Astrocyte (in vitro differentiated cells and primary cell): ENCODE measurements at regions not wholly inside any gene's neighbourhood (a gene's known extent, or its start where the extent isn't known, plus 50 kb on each side); places are given as distances from the start of the nearest gene placed in this dataset.

Experiments
- DNase-seq: peaks from one replicate; pipeline ENCODE4 v3.0.0-alpha.2; 2010; ENCODE audit warnings: low read depth
- FAIRE-seq: peaks from 2 replicates; lab custom pipeline; 2011; peaks lifted over from hg19 to GRCh38; lab: Jason Lieb, UNC
- H2AFZ ChIP-seq: 2 replicates; pipeline ENCODE4 v1.6.0; 2012; ENCODE audit warnings: low read depth, low read length, inconsistent platforms
- H3K27ac ChIP-seq: 2 replicates; pipeline ENCODE4 v1.5.1; 2011; ENCODE audit warnings: low read depth, low read length, inconsistent platforms
- H3K27me3 ChIP-seq: 2 replicates; pipeline ENCODE4 v1.6.0; 2011; ENCODE audit warnings: low read length, inconsistent platforms; ENCODE audit not compliant: insufficient read depth
- H3K36me3 ChIP-seq: 2 replicates; pipeline ENCODE4 v1.5.1; 2011; ENCODE audit warnings: low read length, inconsistent platforms; ENCODE audit not compliant: insufficient read depth
- H3K4me1 ChIP-seq: 2 replicates; pipeline ENCODE4 v1.5.1; 2011; ENCODE audit warnings: low read length, inconsistent platforms; ENCODE audit not compliant: insufficient read depth
- H3K4me2 ChIP-seq: 2 replicates; pipeline ENCODE4 v1.6.0; 2012; ENCODE audit warnings: low read length, inconsistent platforms
- H3K4me3 ChIP-seq: 2 replicates; pipeline ENCODE4 v1.5.1; 2011; ENCODE audit warnings: low read depth, mild to moderate bottlenecking, low read length, inconsistent platforms; ENCODE audit not compliant: insufficient read depth
- H3K79me2 ChIP-seq: 2 replicates; pipeline ENCODE4 v1.6.0; 2012; ENCODE audit warnings: mild to moderate bottlenecking, low read length, inconsistent platforms; ENCODE audit not compliant: insufficient read depth
- H3K9ac ChIP-seq: 2 replicates; pipeline ENCODE4 v1.6.0; 2012; ENCODE audit warnings: mild to moderate bottlenecking, low read length, inconsistent platforms
- H3K9me3 ChIP-seq: 2 replicates; pipeline ENCODE4 v1.5.1; 2012; ENCODE audit warnings: low read depth, mild to moderate bottlenecking, low read length, inconsistent platforms; ENCODE audit not compliant: insufficient read depth
- H4K20me1 ChIP-seq: 2 replicates; pipeline ENCODE4 v1.6.0; 2012; ENCODE audit warnings: low read length, inconsistent platforms; ENCODE audit not compliant: insufficient read depth
- H3K27ac Mint-ChIP-seq: one replicate; pipeline ENCODE4 v1.8.0; 2021; ENCODE audit warnings: mild to moderate bottlenecking, mixed read lengths; ENCODE audit not compliant: unreplicated experiment
- H3K27me3 Mint-ChIP-seq: one replicate; pipeline ENCODE4 v1.8.0; 2021; ENCODE audit warnings: low read depth, mixed read lengths; ENCODE audit not compliant: unreplicated experiment
- H3K36me3 Mint-ChIP-seq: one replicate; pipeline ENCODE4 v1.8.0; 2021; ENCODE audit warnings: low read depth, mixed read lengths; ENCODE audit not compliant: unreplicated experiment
- H3K4me1 Mint-ChIP-seq: one replicate; pipeline ENCODE4 v1.8.0; 2021; ENCODE audit warnings: low read depth, mixed read lengths; ENCODE audit not compliant: unreplicated experiment
- H3K4me3 Mint-ChIP-seq: one replicate; pipeline ENCODE4 v1.8.0; 2021; ENCODE audit warnings: mild to moderate bottlenecking, moderate library complexity, mixed read lengths; ENCODE audit not compliant: unreplicated experiment
- H3K9me3 Mint-ChIP-seq: one replicate; pipeline ENCODE4 v1.8.0; 2021; ENCODE audit warnings: mild to moderate bottlenecking, mixed read lengths; ENCODE audit not compliant: unreplicated experiment
- CTCF ChIP-seq: IDR thresholded peaks from 2 replicates; pipeline ENCODE4 v1.5.1; 2011; ENCODE audit warnings: low read depth, mild to moderate bottlenecking, inconsistent platforms, low read length, moderate library complexity; ENCODE audit not compliant: insufficient read depth
- EZH2 ChIP-seq: IDR thresholded peaks from 2 replicates; pipeline ENCODE4 v1.6.1; 2012; ENCODE audit warnings: mild to moderate bottlenecking, low read length, inconsistent platforms; ENCODE audit not compliant: insufficient read depth

GRCh38 chr6:100103194-100103593 lies 109.2 kb upstream of the MCHR2 start:
- TF ChIP-seq EZH2 (no peak), CTCF (no peak)
- H2AFZ ChIP-seq, result no peak overlapping the region
- no peak overlapping the region for H3K9ac ChIP-seq
- H3K79me2 ChIP-seq, result no peaks in the 10 kb centered on the region
- H3K9me3 Mint-ChIP-seq, result no peaks in the 10 kb centered on the region
- no peak overlapping the region for H3K4me2 ChIP-seq
- no peak overlapping the region for H3K27ac Mint-ChIP-seq
- H3K4me1 Mint-ChIP-seq, result peaks cover 12% of the 10 kb centered on the region
- no peaks in the 10 kb centered on the region for H3K4me1 ChIP-seq
- no peak for DNase-seq
- no peaks in the 10 kb centered on the region for H3K27me3 Mint-ChIP-seq
- H3K27me3 ChIP-seq, result peaks cover 6% of the 10 kb centered on the region
- FAIRE-seq, result no peak
- no peaks in the 10 kb centered on the region for H4K20me1 ChIP-seq
- H3K36me3 Mint-ChIP-seq, result no peaks in the 10 kb centered on the region
- H3K4me3 Mint-ChIP-seq, result no peak overlapping the region
- H3K36me3 ChIP-seq, result no peaks in the 10 kb centered on the region
- H3K4me3 ChIP-seq, result no peak overlapping the region
- H3K9me3 ChIP-seq, result no peaks in the 10 kb centered on the region
- no peak overlapping the region for H3K27ac ChIP-seq

- H3K27me3 ChIP-seq, result peaks cover 6% of the 10 kb centered on the region
- H3K4me2 ChIP-seq, result no peak overlapping the region
- H4K20me1 ChIP-seq, result no peaks in the 10 kb centered on the region
- no peak overlapping the region for H3K27ac ChIP-seq
- DNase-seq (no peak), FAIRE-seq (no peak)
- H3K4me3 Mint-ChIP-seq, result no peak overlapping the region
- H3K4me3 ChIP-seq, result no peak overlapping the region
- H3K79me2 ChIP-seq, result no peaks in the 10 kb centered on the region
- no peak overlapping the region for H3K9ac ChIP-seq
- H3K9me3 Mint-ChIP-seq, result no peaks in the 10 kb centered on the region
- no peak overlapping the region for H2AFZ ChIP-seq
- H3K4me1 ChIP-seq, result no peaks in the 10 kb centered on the region
- peaks cover 12% of the 10 kb centered on the region for H3K4me1 Mint-ChIP-seq
- TF ChIP-seq EZH2 (no peak), CTCF (no peak)
- H3K27me3 Mint-ChIP-seq, result no peaks in the 10 kb centered on the region
- no peaks in the 10 kb centered on the region for H3K36me3 Mint-ChIP-seq
- no peaks in the 10 kb centered on the region for H3K9me3 ChIP-seq
- H3K36me3 ChIP-seq, result no peaks in the 10 kb centered on the region
- no peak overlapping the region for H3K27ac Mint-ChIP-seq
Observed at GRCh38 chr6:100101644-100102043, 107.6 kb upstream of the MCHR2 start.

GRCh38 chr6:100100776-100101175 lies 106.8 kb upstream of the MCHR2 start:
- no peaks in the 10 kb centered on the region for H4K20me1 ChIP-seq
- H2AFZ ChIP-seq, result no peak overlapping the region
- peaks cover 6% of the 10 kb centered on the region for H3K27me3 ChIP-seq
- Mint-ChIP-seq H3K9me3 (no peaks in the 10 kb centered on the region), H3K36me3 (no peaks in the 10 kb centered on the region), H3K27me3 (no peaks in the 10 kb centered on the region), H3K27ac (peak overlapping the region; percentile 58), H3K4me3 (no peak overlapping the region), H3K4me1 (peaks cover 5% of the 10 kb centered on the region)
- no peak overlapping the region for H3K4me2 ChIP-seq
- no peaks in the 10 kb centered on the region for H3K9me3 ChIP-seq
- FAIRE-seq, result no peak
- H3K79me2 ChIP-seq, result no peaks in the 10 kb centered on the region
- H3K36me3 ChIP-seq, result no peaks in the 10 kb centered on the region
- no peak overlapping the region for H3K27ac ChIP-seq
- DNase-seq, result no peak
- no peaks in the 10 kb centered on the region for H3K4me1 ChIP-seq
- H3K4me3 ChIP-seq, result no peak overlapping the region
- H3K9ac ChIP-seq, result no peak overlapping the region
- TF ChIP-seq EZH2, result no peak
- TF ChIP-seq CTCF, result no peak
